Fibroblast of the aortic adventitia (primary cell): ENCODE measurements at regions not wholly inside any gene's neighbourhood (a gene's known extent, or its start where the extent isn't known, plus 50 kb on each side); places are given as distances from the start of the nearest gene placed in this dataset.

ENCODE experiments used
- DNase-seq: peaks from one replicate; pipeline ENCODE4 v3.0.0-alpha.2; 2010; ENCODE audit warnings: low read depth
- H3K4me3 ChIP-seq: 2 replicates; pipeline ENCODE4 v1.5.1; 2011; ENCODE audit warnings: low read depth, mild to moderate bottlenecking, control low read depth, low read length, moderate library complexity
- CTCF ChIP-seq: IDR thresholded peaks from 2 replicates; pipeline ENCODE4 v1.5.1; 2011; ENCODE audit warnings: mild to moderate bottlenecking, low read length, control low read depth, inconsistent platforms; ENCODE audit not compliant: insufficient read depth

- H3K4me3 ChIP-seq: no peak overlapping the region
- no peak for TF ChIP-seq CTCF
- no peak for DNase-seq
Observed at GRCh38 chr6:3538536-3538935, 81.7 kb upstream of the SLC22A23 start.

- no peak overlapping the region for H3K4me3 ChIP-seq
- no peak for TF ChIP-seq CTCF
- no peak for DNase-seq
Observed at GRCh38 chr6:3536901-3537300, 80.1 kb upstream of the SLC22A23 start.

GRCh38 chr6:3535776-3536435 lies 79.1 kb upstream of the SLC22A23 start:
- H3K4me3 ChIP-seq: no peak overlapping the region
- no peak for TF ChIP-seq CTCF
- DNase-seq: no peak

- no peak for DNase-seq
- H3K4me3 ChIP-seq: no peak overlapping the region
Observed at GRCh38 chr6:3535033-3535775, 78.4 kb upstream of the SLC22A23 start.

GRCh38 chr6:3534599-3534998 lies 77.7 kb upstream of the SLC22A23 start:
- TF ChIP-seq CTCF: no peak
- no peak overlapping the region for H3K4me3 ChIP-seq
- no peak for DNase-seq

More at GRCh38 chr6:3535033-3535775, 78.4 kb upstream of the SLC22A23 start:
- TF ChIP-seq CTCF: no peak

- DNase-seq: no peak
- TF ChIP-seq CTCF: no peak
- no peak overlapping the region for H3K4me3 ChIP-seq
Observed at GRCh38 chr6:3533981-3534380, 77.1 kb upstream of the SLC22A23 start.
